GM18907 (cell line): ENCODE measurements at regions not wholly inside any gene's neighbourhood (a gene's known extent, or its start where the extent isn't known, plus 50 kb on each side); places are given as distances from the start of the nearest gene placed in this dataset.
"Not testable (repeated sequence)": the region's sequence is repeated elsewhere in the genome, so short reads cannot be mapped to it uniquely, and the experiment has no call there.

Experiments used
- ATAC-seq: cut with Tn5 transposase; IDR thresholded peaks from one replicate; pipeline ENCODE4 v1.9.1; 2021; ENCODE audit warnings: mild to moderate bottlenecking, moderate library complexity; ENCODE audit not compliant: unreplicated experiment

- ATAC-seq: no peak
Measured at GRCh38 chrX:63285375-63285774, 65.8 kb downstream of the SPIN4 start.

- ATAC-seq: no peak
Measured at GRCh38 chrX:63284659-63285058, 66.5 kb downstream of the SPIN4 start.

GRCh38 chrX:63283348-63283747 is 67.8 kb downstream of the SPIN4 start:
- no peak for ATAC-seq

GRCh38 chrX:63282828-63283227 is 68.3 kb downstream of the SPIN4 start:
- no peak for ATAC-seq

- no peak for ATAC-seq
Measured at GRCh38 chrX:63282077-63282476, 69.1 kb downstream of the SPIN4 start.

DNA sequence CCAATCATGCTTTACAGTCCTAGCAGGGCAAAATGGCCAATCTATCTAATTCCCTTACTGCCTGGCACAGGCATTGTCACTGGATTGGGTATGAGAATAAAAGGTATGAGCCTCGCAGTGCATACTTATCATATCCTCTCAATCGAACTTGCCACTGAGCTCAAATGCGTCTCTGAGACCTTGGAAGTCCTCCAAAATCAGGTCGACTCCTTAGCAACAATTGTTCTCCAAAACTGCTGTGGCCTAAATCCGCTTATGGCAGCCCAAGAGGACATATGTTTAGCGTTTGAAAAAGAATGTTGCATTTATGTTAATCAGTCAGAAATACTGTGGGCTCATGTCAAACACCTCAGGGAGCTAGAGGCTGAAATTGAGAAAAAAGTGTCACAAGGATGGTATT is 69.7 kb downstream of the SPIN4 start:
- no peak for ATAC-seq

DNA sequence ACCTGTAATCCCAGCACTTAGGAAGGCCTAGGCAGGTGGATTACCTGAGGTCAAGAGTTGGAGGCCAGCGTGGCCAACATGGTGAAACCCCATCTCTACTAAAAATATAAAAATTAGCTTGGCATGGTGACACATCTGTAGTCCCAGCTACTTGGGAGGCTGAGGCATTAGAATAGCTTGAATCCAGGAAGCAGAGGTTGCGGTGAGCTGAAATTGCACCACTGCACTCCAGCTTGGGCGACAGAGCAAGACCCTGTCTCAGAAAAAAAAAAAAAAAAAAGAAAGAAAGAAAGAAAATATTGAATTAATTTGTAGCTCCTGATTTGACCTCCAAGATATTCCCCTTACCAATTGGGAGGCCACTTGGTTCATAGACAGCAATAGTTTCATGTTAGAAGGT is 73.7 kb downstream of the SPIN4 start:
- ATAC-seq: not testable (repeated sequence)

GRCh38 chrX:63275127-63275526 is 76.0 kb downstream of the SPIN4 start:
- ATAC-seq: peak; percentile 64

DNA sequence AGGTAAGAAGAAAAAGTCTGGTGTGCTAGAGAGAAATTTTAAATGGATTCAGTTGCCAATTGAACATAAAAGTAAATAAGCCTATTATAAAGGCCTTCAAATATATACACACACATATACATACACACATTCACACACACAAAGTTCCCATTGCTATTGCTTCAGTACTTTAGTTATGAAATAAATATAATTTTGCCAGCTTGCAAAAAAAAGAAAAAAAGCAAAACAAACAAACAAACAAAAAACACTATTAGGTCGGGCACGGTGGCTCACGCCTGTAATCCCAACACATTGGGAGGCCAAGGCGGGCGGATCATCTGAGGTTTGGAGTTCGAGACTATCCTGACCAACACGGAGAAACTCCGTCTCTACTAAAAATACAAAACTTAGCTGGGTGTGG is 80.3 kb downstream of the SPIN4 start:
- no peak for ATAC-seq

GRCh38 chrX:63258144-63258543 is 93.0 kb downstream of the SPIN4 start:
- no peak for ATAC-seq

DNA sequence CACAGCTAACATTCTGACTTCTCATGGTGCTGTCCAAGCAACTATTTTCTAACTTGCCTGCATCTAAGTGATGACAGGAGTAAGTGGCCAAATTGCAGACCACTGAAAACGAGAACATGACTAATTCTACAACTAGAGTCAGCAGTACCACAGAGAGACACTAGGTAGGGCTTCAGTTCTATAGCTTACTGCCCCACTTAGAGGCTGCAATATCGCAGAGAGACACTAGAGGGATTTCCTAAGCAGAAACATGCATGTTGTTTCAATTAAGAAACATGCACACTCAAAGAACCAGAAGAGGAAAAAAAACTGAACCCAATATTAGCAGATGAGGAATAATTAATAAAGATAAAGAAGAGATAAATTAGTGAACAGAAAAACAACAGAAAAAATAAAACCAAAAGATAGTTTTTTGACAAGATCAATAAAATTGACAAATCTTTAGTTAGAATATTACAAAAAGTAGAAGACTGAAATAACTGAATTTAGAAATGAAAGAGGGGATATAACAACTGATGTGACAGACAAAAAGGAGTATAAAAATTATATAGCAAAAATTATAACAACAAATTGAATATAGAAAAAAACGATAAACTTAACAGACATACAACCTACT is 100.8 kb downstream of the SPIN4 start:
- peak; percentile 100 for ATAC-seq

GRCh38 chrX:63242689-63243088 is 108.4 kb downstream of the SPIN4 start:
- ATAC-seq: not testable (repeated sequence)

DNA sequence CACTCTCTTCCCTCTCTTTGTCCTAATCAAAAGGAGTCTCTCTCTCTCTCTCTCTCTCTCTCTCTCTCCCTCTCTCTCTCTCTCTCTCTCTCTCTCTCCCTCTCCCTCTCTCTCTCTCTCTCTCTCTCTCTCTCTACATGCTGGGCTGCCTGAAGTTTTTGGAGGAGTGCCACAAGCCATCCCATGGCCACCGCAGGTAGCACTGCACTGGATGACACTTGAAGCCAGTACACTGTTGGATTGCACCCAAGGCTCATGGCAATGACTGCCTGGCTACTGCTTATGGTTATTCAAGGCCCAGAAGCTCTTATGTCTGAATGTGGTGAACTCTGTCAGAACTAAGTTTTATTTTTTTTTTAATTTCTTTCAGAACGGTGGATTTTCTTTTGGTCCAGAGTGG is 115.2 kb downstream of the SPIN4 start:
- ATAC-seq: not testable (repeated sequence)

- not testable (repeated sequence) for ATAC-seq
Measured at GRCh38 chrX:63233013-63233412, 118.1 kb downstream of the SPIN4 start.

DNA sequence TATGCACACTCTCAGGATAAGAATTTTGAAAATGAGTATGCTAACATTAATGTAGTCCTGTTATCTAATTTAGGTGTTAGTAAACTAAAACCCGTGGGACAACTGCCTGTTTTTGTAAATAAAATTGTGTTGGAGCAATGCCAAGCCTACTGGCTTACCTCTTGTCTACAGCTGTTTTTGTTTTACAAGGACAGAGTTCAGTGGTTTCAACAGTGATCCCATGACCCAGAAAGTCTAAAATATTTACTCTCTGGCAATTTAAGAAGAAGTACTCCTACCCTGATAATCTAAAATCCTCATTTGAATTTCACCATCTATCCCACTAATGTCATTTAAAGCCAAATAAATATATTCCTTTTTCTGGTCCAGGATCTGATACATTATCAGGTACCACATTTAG is 132.9 kb downstream of the SPIN4 start:
- not testable (repeated sequence) for ATAC-seq

- ATAC-seq: not testable (repeated sequence)
Measured at GRCh38 chrX:63217549-63217948, 133.6 kb downstream of the SPIN4 start.

DNA sequence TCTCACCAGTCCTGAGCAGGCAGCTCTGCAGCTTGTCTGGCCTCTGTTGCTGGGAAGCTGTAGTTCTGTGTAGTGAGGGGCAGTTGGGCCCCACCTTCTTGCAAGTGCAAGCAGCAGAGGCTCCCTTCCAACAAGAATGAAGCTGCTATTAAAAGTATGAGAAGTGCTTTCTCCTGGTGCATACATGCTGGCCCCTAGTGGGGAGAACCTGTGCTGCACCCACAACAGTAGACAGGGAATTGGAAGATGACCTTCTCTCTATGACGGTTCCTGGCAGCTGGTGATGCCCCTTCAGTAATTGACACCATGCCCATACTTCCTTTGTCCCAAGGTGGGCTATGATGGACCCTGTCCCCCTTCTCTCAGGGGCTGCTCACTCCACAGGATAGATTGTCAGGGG is 141.5 kb downstream of the SPIN4 start:
- peak; percentile 50 for ATAC-seq

- peak; percentile 76 for ATAC-seq
Measured at GRCh38 chrX:63209128-63209527, 142.0 kb downstream of the SPIN4 start.

- ATAC-seq: not testable (repeated sequence)
Measured at GRCh38 chrX:63204266-63205074, 146.7 kb downstream of the SPIN4 start.

DNA sequence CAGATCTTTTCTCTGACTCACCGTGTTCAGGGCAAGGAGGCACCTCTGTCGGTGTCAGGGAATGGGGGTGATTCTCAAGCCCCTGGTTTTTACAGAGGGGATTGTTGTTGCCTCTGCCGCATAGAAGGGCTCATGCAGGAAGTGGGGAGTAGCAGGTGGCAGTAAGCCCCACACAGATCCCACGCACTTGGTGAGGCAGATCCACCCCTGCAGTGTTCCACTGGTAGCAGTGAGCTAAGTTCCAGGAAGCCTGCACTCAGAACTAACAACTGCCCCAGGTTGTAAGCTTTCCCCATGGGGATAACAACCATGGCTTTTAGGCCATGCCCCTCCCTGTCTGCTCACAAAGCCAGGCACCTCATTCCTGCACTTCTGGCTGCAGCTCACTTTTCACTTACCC is 149.1 kb downstream of the SPIN4 start:
- ATAC-seq: not testable (repeated sequence)

GRCh38 chrX:63198693-63199092 is 152.4 kb downstream of the SPIN4 start:
- ATAC-seq: not testable (repeated sequence)

- ATAC-seq: not testable (repeated sequence)
Measured at GRCh38 chrX:63192366-63193041, 158.6 kb downstream of the SPIN4 start.
